Epithelial cell of esophagus (primary cell): ENCODE measurements at regions not wholly inside any gene's neighbourhood (a gene's known extent, or its start where the extent isn't known, plus 50 kb on each side); places are given as distances from the start of the nearest gene placed in this dataset.

Source experiments
- DNase-seq: peaks from one replicate; pipeline ENCODE4 v3.0.0; 2010; ENCODE audit warnings: low read depth
- H3K4me3 ChIP-seq: 2 replicates; pipeline ENCODE4 v1.5.1; 2011; ENCODE audit warnings: mild to moderate bottlenecking, low read length, control low read depth
- CTCF ChIP-seq: IDR thresholded peaks from 2 replicates; pipeline ENCODE4 v1.5.1; 2011; ENCODE audit warnings: low read depth, mild to moderate bottlenecking, low read length, control low read depth, inconsistent platforms; ENCODE audit not compliant: insufficient read depth; ENCODE audit errors: missing control alignments

- H3K4me3 ChIP-seq = no peak overlapping the region
- TF ChIP-seq CTCF = no peak
- DNase-seq = no peak
These were observed 107.7 kb upstream of the MEIS1 start for GRCh38 chr2:66327066-66327740.

DNA sequence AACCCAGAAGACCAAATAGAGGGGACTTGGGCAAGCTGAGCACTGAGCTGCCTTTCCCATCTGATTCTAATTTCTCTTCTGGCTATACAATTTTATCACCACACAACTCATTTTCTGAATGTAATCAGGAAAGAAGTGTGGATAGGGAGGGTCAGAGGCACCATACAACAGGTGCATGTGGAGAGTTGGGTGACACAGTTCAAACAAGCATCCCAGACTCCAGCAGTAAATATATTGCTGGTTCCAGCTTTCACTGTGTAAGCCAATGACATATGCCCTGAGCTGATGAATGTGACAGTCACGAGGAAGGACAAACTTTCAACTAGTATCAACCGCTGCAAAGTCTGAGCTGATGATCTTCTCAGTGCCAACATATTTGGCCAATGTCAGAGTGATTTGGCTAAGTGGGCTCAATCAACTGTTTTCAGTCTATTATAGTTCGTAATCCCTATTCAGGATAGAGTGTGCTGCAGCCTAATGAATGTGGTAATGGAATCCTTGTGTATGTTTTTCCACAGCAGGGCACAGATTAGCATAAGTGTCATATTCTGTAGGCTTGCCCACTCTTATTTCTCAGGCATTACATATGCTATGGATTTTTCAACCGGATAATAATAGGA, 109.9 kb upstream of the MEIS1 start:
- no peak for DNase-seq
- TF ChIP-seq CTCF = no peak
- no peak overlapping the region for H3K4me3 ChIP-seq

DNA sequence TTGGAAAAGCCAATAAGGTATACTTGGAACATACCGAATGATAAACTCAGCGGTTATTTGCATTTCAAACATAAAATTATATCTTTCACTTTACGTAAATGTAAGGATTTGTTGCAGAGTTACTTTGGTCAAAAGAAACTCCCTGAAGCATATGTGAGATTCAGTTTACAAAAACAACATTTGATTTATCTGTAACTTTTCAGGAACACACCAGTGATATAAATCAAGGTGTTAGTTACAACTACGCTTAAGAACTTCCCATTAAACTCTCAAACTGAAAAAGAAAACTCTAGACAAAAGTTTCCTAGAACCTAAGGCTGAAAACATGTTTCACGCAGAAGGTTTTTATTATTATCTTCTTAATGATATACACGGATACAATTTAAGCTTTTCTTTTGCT, 110.6 kb upstream of the MEIS1 start:
- no peak for TF ChIP-seq CTCF
- no peak for DNase-seq
- no peak overlapping the region for H3K4me3 ChIP-seq

- no peak for TF ChIP-seq CTCF
- no peak for DNase-seq
- no peak overlapping the region for H3K4me3 ChIP-seq
These were observed 111.5 kb upstream of the MEIS1 start for GRCh38 chr2:66323406-66323805.

DNA sequence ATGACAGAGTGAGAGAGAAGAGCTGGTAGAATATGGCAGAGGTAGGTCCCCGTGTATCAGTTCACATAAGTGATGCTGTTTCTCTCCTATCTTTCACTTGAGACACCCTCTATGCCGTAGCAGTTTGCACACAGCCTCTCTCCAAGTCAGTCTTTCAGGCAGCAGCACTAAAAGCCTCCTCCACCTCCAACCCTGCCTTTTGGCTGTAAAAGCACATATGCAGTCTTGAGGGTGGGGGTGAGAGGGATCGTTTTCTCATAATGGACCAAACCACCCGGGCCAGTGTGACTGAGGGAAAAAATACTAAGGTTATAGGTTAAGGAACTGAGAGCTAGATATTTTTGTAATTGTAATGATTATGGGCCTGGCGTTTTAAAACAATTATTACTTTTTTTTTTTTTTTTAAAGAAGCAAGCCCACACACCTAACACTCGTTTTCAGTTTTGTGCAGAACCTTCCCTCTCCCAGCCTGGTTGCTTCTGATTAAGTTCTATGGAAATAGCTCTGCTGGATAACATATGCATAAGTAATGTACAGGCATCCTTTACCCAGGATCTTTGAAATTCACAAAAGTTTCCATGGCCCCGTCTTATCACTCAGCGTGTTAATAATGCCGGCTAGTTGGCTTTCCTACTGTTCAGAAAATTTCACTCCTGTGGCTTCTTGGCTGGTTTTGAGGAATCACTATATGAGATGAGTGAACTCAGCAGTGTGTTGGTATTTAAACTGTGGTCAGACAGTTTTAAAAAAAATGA, 112.2 kb upstream of the MEIS1 start:
- TF ChIP-seq CTCF = no peak
- no peak for DNase-seq

DNA sequence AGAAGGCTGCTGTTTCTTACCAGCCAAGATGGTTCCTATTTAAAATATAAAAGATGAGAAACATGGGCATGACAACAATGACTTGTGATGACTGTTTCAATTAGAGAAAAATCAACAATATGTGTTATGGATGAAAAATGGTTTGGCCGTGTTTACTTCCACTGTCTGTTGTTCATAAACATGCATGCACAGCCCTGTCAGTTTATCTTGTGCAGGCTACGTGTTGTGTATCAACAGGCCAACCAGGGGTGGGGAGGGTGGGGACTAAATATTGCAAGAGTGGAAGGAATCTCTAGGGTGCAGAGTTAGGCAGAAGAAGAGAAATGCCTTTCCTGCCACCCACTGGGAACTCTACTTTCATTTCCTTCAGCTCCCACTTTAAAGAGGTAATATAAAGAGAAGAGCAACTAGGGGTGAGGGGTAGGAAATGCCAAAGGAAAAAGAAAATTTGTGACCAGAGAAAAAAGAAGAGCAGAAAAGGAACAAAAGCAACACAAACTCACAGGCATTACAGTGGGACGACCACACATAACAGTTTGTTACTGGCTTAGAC, 116.8 kb upstream of the MEIS1 start:
- H3K4me3 ChIP-seq = no peak overlapping the region
- TF ChIP-seq CTCF = no peak
- no peak for DNase-seq

More for the DNA sequence above, 112.2 kb upstream of the MEIS1 start:
- H3K4me3 ChIP-seq = no peak overlapping the region
